ENCODE measurements at regions not wholly inside any gene's neighbourhood (a gene's known extent, or its start where the extent isn't known, plus 50 kb on each side); places are given as distances from the start of the nearest gene placed in this dataset.
A peak's percentile ranks its signal among the peaks of the same experiment; 100 is the strongest.

DNA sequence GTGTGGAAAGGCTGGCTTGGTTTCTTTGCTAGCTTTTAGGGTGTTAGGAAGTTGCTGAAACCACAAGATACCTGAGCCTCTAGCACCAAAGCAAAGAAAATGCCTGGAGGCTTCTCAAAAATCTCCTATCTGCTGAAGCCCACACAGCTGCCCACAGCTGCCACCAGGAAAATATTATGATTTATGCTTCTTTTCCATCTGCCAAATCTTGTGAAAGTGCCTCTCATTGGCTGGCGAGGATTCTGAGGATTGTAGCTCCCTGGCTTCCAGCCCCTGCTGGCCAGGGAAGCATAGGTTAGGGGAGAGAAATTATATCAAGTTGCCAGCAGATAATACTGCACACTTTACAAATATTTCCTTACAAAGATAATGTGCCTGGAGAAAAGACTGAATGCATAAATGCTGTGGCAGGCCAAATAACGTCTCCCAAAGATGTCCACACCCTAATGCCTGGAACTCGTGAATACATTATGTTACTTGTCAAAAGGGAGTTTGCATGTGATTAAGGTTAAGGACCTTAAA is 98.4 kb downstream of the MRPL14 start:
- intact Hi-C loops (cut with DNase I), result no loop called here
- Histone ChIP-seq H3K4me1 (peaks cover 3% of the 10 kb centered on the region), H3K9me3 (no peaks in the 10 kb centered on the region), H3K27me3 (ENCODE audit: insufficient read depth in 3 of 3, low read length in 2 of 3) (no peaks in the 10 kb centered on the region), H3K27ac (peak overlapping the region; percentile 23), H3K36me3 (ENCODE audit: insufficient read depth in 1 of 2, low read depth in 1 of 2) (no peaks in the 10 kb centered on the region), H3K4me3 (no peak overlapping the region)
- no peak for DNase-seq
- no peak for TF ChIP-seq CTCF (IDR thresholded peaks at IDR 0.05)
- ATAC-seq, result peak; percentile 32 to 73 (median 64)
- WGBS, 3 donors, result 31 to 51% (median 35%) methylated on average over 3 of the region's 3 CpGs

- intact Hi-C loops (cut with DNase I), result no loop called here
- H3K27me3 ChIP-seq (ENCODE audit: insufficient read depth in 3 of 3, low read length in 2 of 3), result no peaks in the 10 kb centered on the region
- no peak for DNase-seq
- peaks cover 3% of the 10 kb centered on the region for H3K4me1 ChIP-seq
- no peak overlapping the region for H3K27ac ChIP-seq
- 70 to 74% (median 70%) methylated on average over 4 of the region's 4 CpGs for WGBS, 3 donors
- ATAC-seq, result no peak
- no peaks in the 10 kb centered on the region for H3K36me3 ChIP-seq (ENCODE audit: insufficient read depth in 1 of 2, low read depth in 1 of 2)
- H3K9me3 ChIP-seq, result no peaks in the 10 kb centered on the region
- TF ChIP-seq CTCF (IDR thresholded peaks at IDR 0.05), result no peak
- no peak overlapping the region for H3K4me3 ChIP-seq
These were observed 102.0 kb downstream of the MRPL14 start for GRCh38 chr6:44025226-44025625.

GRCh38 chr6:44024574-44025219 is 102.6 kb downstream of the MRPL14 start:
- ATAC-seq, result no peak
- no peaks in the 10 kb centered on the region for H3K9me3 ChIP-seq
- intact Hi-C loops (cut with DNase I), result no loop called here
- H3K36me3 ChIP-seq (ENCODE audit: insufficient read depth in 1 of 2, low read depth in 1 of 2), result no peaks in the 10 kb centered on the region
- WGBS, 3 donors, result 65 to 75% (median 68%) methylated on average over 7 of the region's 7 CpGs
- no peak overlapping the region for H3K27ac ChIP-seq
- no peak for DNase-seq
- peaks cover 3% of the 10 kb centered on the region for H3K4me1 ChIP-seq
- no peak overlapping the region for H3K4me3 ChIP-seq
- no peak for TF ChIP-seq CTCF (IDR thresholded peaks at IDR 0.05)
- H3K27me3 ChIP-seq (ENCODE audit: insufficient read depth in 3 of 3, low read length in 2 of 3), result no peaks in the 10 kb centered on the region

DNA sequence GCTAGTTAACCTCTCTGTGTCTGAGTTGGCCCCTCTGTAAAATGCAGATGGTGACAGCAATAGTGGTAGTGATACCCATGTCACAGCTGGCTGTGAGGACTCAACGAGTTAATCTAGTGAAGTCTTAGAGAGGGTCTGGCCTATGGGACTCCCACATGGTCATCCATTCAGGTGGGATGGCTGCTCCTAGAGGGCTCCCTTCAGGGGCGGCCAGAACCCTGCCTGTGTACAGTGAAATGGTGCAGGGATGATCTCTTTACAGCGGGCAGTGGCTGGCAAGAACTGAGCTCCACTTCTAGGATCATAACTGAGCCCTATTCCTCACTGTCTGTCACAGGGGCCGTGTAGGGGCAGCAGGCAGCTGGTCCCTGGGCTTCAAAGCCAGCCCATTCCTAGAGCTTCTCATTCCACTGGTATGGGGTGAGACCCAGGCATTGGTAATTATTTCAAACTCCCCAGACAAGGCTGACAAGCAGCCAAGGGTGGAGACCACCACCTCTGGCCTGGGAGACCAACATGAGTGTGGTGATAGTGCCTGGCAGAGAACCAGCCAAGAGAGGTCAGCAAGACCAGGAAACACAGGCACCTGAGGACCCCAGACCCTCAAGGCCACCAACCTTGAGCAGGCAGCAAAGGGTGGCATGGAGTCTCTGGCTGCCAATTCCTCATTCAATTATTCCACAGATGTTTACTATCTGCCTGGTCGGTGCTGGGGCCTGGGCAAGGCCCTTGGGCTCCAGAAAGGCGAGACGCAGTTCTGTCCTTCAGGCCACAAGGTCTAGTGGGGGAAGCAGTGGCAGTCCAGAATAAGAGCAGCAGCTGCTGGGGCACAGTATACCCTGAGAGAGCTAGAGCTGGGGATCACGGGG is 103.4 kb downstream of the MRPL14 start:
- no peaks in the 10 kb centered on the region for H3K9me3 ChIP-seq
- ATAC-seq (peak in 1 of 4 donors; percentile 45), DNase-seq (no peak)
- no peak overlapping the region for H3K27ac ChIP-seq
- 77 to 87% (median 82%) methylated on average over 8 of the region's 8 CpGs for WGBS, 3 donors
- intact Hi-C loops (cut with DNase I), result no loop called here
- no peaks in the 10 kb centered on the region for H3K27me3 ChIP-seq (ENCODE audit: insufficient read depth in 3 of 3, low read length in 2 of 3)
- H3K4me3 ChIP-seq, result no peak overlapping the region
- no peak for TF ChIP-seq CTCF (IDR thresholded peaks at IDR 0.05)
- H3K4me1 ChIP-seq, result no peaks in the 10 kb centered on the region
- no peaks in the 10 kb centered on the region for H3K36me3 ChIP-seq (ENCODE audit: insufficient read depth in 1 of 2, low read depth in 1 of 2)
